ENCODE measurements at regions not wholly inside any gene's neighbourhood (a gene's known extent, or its start where the extent isn't known, plus 50 kb on each side); places are given as distances from the start of the nearest gene placed in this dataset.

DNA sequence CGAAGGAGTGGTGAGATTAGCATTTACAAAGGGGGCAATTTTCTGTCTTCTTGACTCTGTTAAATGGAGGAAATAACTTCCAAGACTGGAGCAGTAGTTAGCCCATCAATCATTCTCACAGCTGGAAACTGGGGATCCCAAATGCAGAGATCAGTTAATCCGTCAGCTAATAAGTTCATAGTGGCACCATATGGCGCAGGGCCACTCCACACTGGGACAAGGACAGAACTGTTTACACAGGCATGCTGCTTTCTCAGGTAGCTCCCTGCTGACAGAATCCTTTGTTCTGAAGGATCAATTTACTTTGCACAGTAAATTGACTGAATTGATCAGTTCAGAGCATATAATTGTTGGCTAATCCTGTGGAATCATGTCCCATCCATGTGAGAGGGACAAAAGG is 395.7 kb downstream of the TMEM161B start:
- H2AFZ ChIP-seq (ENCODE audit: control insufficient read depth, low read depth, low read length) = no peak overlapping the region
- intact Hi-C loops (cut with micrococcal nuclease; ENCODE audit: unreplicated experiment) (no loop called here), in situ Hi-C loops (cut with MboI) (no loop called here)
- SMC1A ChIA-PET (ENCODE audit: uncharacterized antibody, unreplicated experiment) = no interaction called here
- POLR2A ChIA-PET = no interaction called here
- no peak overlapping the region for H3K27ac ChIP-seq (ENCODE audit: control insufficient read depth, insufficient read depth)
- no peaks in the 10 kb centered on the region for H3K36me3 ChIP-seq (ENCODE audit: control insufficient read depth in 2 of 2, insufficient read depth in 2 of 2, low read length in 1 of 2)
- no peaks in the 10 kb centered on the region for H3K79me2 ChIP-seq (ENCODE audit: control insufficient read depth, insufficient read depth, low read length)
- no peak overlapping the region for H3K4me3 ChIP-seq
- DNase-seq (ENCODE audit: low read depth, low spot score) = no peak
- BruUV-seq (replicated peaks) = no TSS peak
- TF ChIP-seq E2F8 (IDR thresholded peaks at IDR 0.05; ENCODE audit: low read depth, partially characterized antibody) = no peak
- TF ChIP-seq CBX5 (IDR thresholded peaks at IDR 0.05; ENCODE audit: low read depth) = no peak
- no peaks in the 10 kb centered on the region for H4K20me1 ChIP-seq (ENCODE audit: control insufficient read depth, insufficient read depth)
- no peak for ATAC-seq
- CTCF ChIA-PET = no interaction called here
- 61% methylated on average over 3 of the region's 3 CpGs for WGBS (ENCODE audit: insufficient coverage, insufficient replicate concordance, low lambda C conversion rate, missing lambda C conversion rate)
- FAIRE-seq = no peak
- no peaks in the 10 kb centered on the region for H3K9me3 ChIP-seq (replicated peaks; ENCODE audit: control insufficient read depth, insufficient read depth, low read length)
- no peak overlapping the region for H3K4me2 ChIP-seq (ENCODE audit: control insufficient read depth, insufficient read depth)
- H3K4me1 ChIP-seq (ENCODE audit: control insufficient read depth, insufficient read depth, low read length) = no peaks in the 10 kb centered on the region
- RAD21 ChIA-PET (ENCODE audit: unreplicated experiment) = no interaction called here
- H3K9ac ChIP-seq (ENCODE audit: control insufficient read depth, insufficient read depth, low read length) = no peak overlapping the region
- H3K27me3 ChIP-seq (replicated peaks in 1 of 2; ENCODE audit: control insufficient read depth in 2 of 2, insufficient read depth in 2 of 2, low read length in 1 of 2) = no peaks in the 10 kb centered on the region

DNA sequence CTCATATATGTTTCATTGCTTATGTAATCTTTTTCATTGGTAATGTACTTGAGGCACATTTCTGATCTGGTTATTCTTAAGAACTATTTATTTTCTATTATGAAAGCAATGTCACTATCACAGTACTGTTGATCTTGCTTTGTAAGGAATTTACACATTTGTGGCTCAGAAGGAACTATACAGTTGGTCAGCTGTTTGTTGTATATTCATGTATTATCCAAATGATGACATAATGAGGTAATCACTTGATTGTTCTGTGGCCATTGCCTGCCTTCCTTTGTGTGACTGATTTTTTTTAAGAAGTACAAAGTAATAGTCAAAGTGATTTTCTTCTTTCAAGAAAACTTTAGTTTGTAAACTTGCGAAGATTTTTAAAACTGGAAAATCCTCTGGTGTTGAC is 399.9 kb downstream of the TMEM161B start:
- BruUV-seq (replicated peaks) = no TSS peak
- ChIA-PET SMC1A (ENCODE audit: uncharacterized antibody, unreplicated experiment) (no interaction called here), RAD21 (ENCODE audit: unreplicated experiment) (no interaction called here), CTCF (no interaction called here), POLR2A (no interaction called here)
- no peak for ATAC-seq
- Histone ChIP-seq H3K9me3 (replicated peaks; ENCODE audit: control insufficient read depth, insufficient read depth, low read length) (no peaks in the 10 kb centered on the region), H3K4me1 (ENCODE audit: control insufficient read depth, insufficient read depth, low read length) (no peaks in the 10 kb centered on the region), H4K20me1 (ENCODE audit: control insufficient read depth, insufficient read depth) (no peaks in the 10 kb centered on the region), H3K4me3 (no peak overlapping the region), H2AFZ (ENCODE audit: control insufficient read depth, low read depth, low read length) (no peak overlapping the region), H3K27me3 (replicated peaks in 1 of 2; ENCODE audit: control insufficient read depth in 2 of 2, insufficient read depth in 2 of 2, low read length in 1 of 2) (no peaks in the 10 kb centered on the region), H3K27ac (ENCODE audit: control insufficient read depth, insufficient read depth) (no peak overlapping the region), H3K9ac (ENCODE audit: control insufficient read depth, insufficient read depth, low read length) (no peak overlapping the region), H3K79me2 (ENCODE audit: control insufficient read depth, insufficient read depth, low read length) (no peaks in the 10 kb centered on the region), H3K4me2 (ENCODE audit: control insufficient read depth, insufficient read depth) (no peak overlapping the region), H3K36me3 (ENCODE audit: control insufficient read depth in 2 of 2, insufficient read depth in 2 of 2, low read length in 1 of 2) (no peaks in the 10 kb centered on the region)
- intact Hi-C loops (cut with micrococcal nuclease; ENCODE audit: unreplicated experiment) = no loop called here
- no peak for DNase-seq (ENCODE audit: low read depth, low spot score)
- whole genome bisulfite sequencing (ENCODE audit: insufficient coverage, insufficient replicate concordance, low lambda C conversion rate, missing lambda C conversion rate) = 65% methylated on average over 1 of the region's 1 CpG
- in situ Hi-C loops (cut with MboI) = no loop called here
- no peak for FAIRE-seq
- TF ChIP-seq STAT1 (conservative IDR thresholded peaks at IDR 0.05) = no peak
- TF ChIP-seq RAD51 (IDR thresholded peaks at IDR 0.05) = no peak
- TF ChIP-seq IRF4 (IDR thresholded peaks at IDR 0.05; ENCODE audit: low read depth, low read length) = no peak
- TF ChIP-seq, protein P1, sequence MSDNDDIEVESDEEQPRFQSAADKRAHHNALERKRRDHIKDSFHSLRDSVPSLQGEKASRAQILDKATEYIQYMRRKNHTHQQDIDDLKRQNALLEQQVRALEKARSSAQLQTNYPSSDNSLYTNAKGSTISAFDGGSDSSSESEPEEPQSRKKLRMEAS (IDR thresholded peaks at IDR 0.05; ENCODE audit: low read depth, low read length) = no peak
- TF ChIP-seq JUNB (IDR thresholded peaks at IDR 0.05) = no peak
- no peak for TF ChIP-seq RELA (IDR thresholded peaks at IDR 0.05; ENCODE audit: borderline replicate concordance, partially characterized antibody)
- no peak for TF ChIP-seq SMARCA5 (IDR thresholded peaks at IDR 0.05)
- TF ChIP-seq YY1 (IDR thresholded peaks at IDR 0.05; ENCODE audit: low read depth, low read length) = no peak
- TF ChIP-seq, protein P2, sequence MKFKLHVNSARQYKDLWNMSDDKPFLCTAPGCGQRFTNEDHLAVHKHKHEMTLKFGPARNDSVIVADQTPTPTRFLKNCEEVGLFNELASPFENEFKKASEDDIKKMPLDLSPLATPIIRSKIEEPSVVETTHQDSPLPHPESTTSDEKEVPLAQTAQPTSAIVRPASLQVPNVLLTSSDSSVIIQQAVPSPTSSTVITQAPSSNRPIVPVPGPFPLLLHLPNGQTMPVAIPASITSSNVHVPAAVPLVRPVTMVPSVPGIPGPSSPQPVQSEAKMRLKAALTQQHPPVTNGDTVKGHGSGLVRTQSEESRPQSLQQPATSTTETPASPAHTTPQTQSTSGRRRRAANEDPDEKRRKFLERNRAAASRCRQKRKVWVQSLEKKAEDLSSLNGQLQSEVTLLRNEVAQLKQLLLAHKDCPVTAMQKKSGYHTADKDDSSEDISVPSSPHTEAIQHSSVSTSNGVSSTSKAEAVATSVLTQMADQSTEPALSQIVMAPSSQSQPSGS (IDR thresholded peaks at IDR 0.05; ENCODE audit: low read length) = no peak
- TF ChIP-seq NFYA (IDR thresholded peaks at IDR 0.05; ENCODE audit: borderline replicate concordance, low read depth, low read length) = no peak
- TF ChIP-seq, protein P3, sequence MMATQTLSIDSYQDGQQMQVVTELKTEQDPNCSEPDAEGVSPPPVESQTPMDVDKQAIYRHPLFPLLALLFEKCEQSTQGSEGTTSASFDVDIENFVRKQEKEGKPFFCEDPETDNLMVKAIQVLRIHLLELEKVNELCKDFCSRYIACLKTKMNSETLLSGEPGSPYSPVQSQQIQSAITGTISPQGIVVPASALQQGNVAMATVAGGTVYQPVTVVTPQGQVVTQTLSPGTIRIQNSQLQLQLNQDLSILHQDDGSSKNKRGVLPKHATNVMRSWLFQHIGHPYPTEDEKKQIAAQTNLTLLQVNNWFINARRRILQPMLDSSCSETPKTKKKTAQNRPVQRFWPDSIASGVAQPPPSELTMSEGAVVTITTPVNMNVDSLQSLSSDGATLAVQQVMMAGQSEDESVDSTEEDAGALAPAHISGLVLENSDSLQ (IDR thresholded peaks at IDR 0.05) = no peak
- TF ChIP-seq SIX5 (IDR thresholded peaks at IDR 0.05; ENCODE audit: low read depth, low read length, severe bottlenecking) = no peak

Measured in GM12878 (cell line).